ENCODE measurements at regions not wholly inside any gene's neighbourhood (a gene's known extent, or its start where the extent isn't known, plus 50 kb on each side); places are given as distances from the start of the nearest gene placed in this dataset.

DNA sequence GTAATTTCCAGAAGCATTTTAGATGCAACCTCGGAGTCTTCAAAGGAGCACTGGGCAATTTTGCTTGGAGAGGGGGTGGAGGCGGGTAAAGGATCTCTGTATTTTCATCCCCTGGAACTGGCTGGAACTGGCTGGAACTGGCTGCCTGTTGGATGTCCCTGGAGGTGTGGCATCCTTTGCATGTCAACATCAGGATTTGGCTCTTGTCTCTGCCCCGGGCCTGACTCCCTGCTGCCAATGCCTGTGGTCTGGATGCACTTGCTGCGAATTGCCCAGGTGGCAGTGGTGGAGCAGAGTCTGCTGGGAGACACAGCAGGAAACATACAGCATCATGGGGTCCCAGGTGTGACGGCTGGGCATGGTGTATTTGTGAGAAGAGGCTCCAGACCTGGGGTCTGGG is 391.3 kb downstream of the GADD45G start:
- H4K20me1 ChIP-seq (ENCODE audit: insufficient read depth, low read length), result no peaks in the 10 kb centered on the region
- no TSS peak for BruUV-seq (replicated peaks)
- H3K4me2 ChIP-seq (ENCODE audit: low read length), result no peak overlapping the region
- no peak overlapping the region for H3K27ac ChIP-seq (ENCODE audit: low read depth, low read length, poor library complexity, severe bottlenecking)
- no peaks in the 10 kb centered on the region for H3K79me2 ChIP-seq (ENCODE audit: insufficient read depth, low read depth, low read length)
- peaks cover 20% of the 10 kb centered on the region for H3K4me1 ChIP-seq (ENCODE audit: insufficient read depth, low read length, poor library complexity, severe bottlenecking)
- TF ChIP-seq EZH2phosphoT487 (IDR thresholded peaks at IDR 0.05; ENCODE audit: borderline replicate concordance, low read depth, low read length), result no peak
- TF ChIP-seq, protein P1, sequence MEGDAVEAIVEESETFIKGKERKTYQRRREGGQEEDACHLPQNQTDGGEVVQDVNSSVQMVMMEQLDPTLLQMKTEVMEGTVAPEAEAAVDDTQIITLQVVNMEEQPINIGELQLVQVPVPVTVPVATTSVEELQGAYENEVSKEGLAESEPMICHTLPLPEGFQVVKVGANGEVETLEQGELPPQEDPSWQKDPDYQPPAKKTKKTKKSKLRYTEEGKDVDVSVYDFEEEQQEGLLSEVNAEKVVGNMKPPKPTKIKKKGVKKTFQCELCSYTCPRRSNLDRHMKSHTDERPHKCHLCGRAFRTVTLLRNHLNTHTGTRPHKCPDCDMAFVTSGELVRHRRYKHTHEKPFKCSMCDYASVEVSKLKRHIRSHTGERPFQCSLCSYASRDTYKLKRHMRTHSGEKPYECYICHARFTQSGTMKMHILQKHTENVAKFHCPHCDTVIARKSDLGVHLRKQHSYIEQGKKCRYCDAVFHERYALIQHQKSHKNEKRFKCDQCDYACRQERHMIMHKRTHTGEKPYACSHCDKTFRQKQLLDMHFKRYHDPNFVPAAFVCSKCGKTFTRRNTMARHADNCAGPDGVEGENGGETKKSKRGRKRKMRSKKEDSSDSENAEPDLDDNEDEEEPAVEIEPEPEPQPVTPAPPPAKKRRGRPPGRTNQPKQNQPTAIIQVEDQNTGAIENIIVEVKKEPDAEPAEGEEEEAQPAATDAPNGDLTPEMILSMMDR (conservative IDR thresholded peaks at IDR 0.05; ENCODE audit: low read length), result no peak
- H2AFZ ChIP-seq (ENCODE audit: low read length), result no peak overlapping the region
- H3K36me3 ChIP-seq (ENCODE audit: insufficient read depth, low read length), result no peaks in the 10 kb centered on the region
- no peak for DNase-seq (ENCODE audit: low spot score)
- no peak overlapping the region for H3K4me3 ChIP-seq (ENCODE audit: low read depth, low read length, poor library complexity, severe bottlenecking)
- H3K9me3 ChIP-seq (ENCODE audit: low read length), result no peaks in the 10 kb centered on the region
- intact Hi-C loops (cut with micrococcal nuclease; ENCODE audit: unreplicated experiment), result loop anchor here (5.0 kb wide), 1 partner anchor 394 kb away; no protein-coding TSS in a partner anchor
- ChIA-PET CTCF (ENCODE audit: unreplicated experiment) (no interaction called here), POLR2A (no interaction called here)
- no peaks in the 10 kb centered on the region for H3K9me2 ChIP-seq (ENCODE audit: insufficient read depth, low read length)

DNA sequence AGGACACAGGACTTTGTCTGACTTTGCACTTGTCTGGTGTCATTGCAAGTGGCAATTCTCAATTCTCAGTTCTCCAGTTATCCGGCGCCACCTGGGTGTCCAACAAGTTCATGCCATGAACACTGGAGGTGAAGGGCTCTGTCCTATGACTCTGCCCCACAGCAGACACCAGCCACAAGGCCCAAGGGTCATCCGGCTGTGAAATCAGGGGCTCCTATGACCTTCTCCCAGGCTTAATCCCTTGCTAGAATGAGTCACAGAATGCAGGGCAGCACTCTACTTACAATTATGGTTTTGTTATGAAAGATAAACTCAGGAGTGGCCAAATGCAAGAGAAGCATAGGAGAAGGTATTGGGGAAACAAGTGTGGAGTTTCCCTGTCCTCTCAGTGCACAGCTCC is 392.0 kb downstream of the GADD45G start:
- intact Hi-C loops (cut with micrococcal nuclease; ENCODE audit: unreplicated experiment), result loop anchor here (5.0 kb wide), 1 partner anchor 394 kb away; no protein-coding TSS in a partner anchor
- Histone ChIP-seq H4K20me1 (ENCODE audit: insufficient read depth, low read length) (no peaks in the 10 kb centered on the region), H2AFZ (ENCODE audit: low read length) (no peak overlapping the region), H3K4me3 (ENCODE audit: low read depth, low read length, poor library complexity, severe bottlenecking) (no peak overlapping the region), H3K79me2 (ENCODE audit: insufficient read depth, low read depth, low read length) (no peaks in the 10 kb centered on the region), H3K36me3 (ENCODE audit: insufficient read depth, low read length) (no peaks in the 10 kb centered on the region), H3K4me1 (ENCODE audit: insufficient read depth, low read length, poor library complexity, severe bottlenecking) (peaks cover 20% of the 10 kb centered on the region), H3K4me2 (ENCODE audit: low read length) (no peak overlapping the region), H3K27ac (ENCODE audit: low read depth, low read length, poor library complexity, severe bottlenecking) (no peak overlapping the region), H3K9me3 (ENCODE audit: low read length) (no peaks in the 10 kb centered on the region), H3K9me2 (ENCODE audit: insufficient read depth, low read length) (no peaks in the 10 kb centered on the region)
- TF ChIP-seq EZH2phosphoT487 (IDR thresholded peaks at IDR 0.05; ENCODE audit: borderline replicate concordance, low read depth, low read length), result no peak
- TF ChIP-seq, protein P1 (conservative IDR thresholded peaks at IDR 0.05; ENCODE audit: low read length), result no peak
- CTCF ChIA-PET (ENCODE audit: unreplicated experiment), result no interaction called here
- no TSS peak for BruUV-seq (replicated peaks)
- DNase-seq (ENCODE audit: low spot score), result peak; percentile 14
- POLR2A ChIA-PET, result no interaction called here

DNA sequence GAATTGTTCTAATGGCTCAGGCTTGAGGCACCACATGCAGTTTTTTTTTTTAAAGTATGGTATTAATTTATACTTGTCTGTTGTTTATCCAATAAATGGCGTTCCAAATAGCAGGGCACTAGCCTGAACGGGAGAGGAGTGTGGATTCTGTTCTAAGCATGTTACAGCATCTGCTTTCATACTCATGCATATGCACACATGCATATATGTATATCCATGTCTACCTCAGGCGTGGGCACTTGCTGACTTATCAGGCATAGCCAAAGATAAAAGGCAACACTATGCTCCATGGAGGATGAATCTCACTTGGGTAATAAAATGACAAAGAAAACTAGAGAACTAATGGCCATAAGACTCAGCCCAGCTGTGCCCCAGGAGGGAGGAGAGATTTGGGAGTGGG is 393.8 kb downstream of the GADD45G start:
- Histone ChIP-seq H2AFZ (ENCODE audit: low read length) (no peak overlapping the region), H3K4me1 (ENCODE audit: insufficient read depth, low read length, poor library complexity, severe bottlenecking) (peaks cover 33% of the 10 kb centered on the region), H3K36me3 (ENCODE audit: insufficient read depth, low read length) (no peaks in the 10 kb centered on the region), H3K27ac (ENCODE audit: low read depth, low read length, poor library complexity, severe bottlenecking) (no peak overlapping the region), H3K9me2 (ENCODE audit: insufficient read depth, low read length) (no peaks in the 10 kb centered on the region), H4K20me1 (ENCODE audit: insufficient read depth, low read length) (no peaks in the 10 kb centered on the region), H3K9me3 (ENCODE audit: low read length) (no peaks in the 10 kb centered on the region), H3K4me3 (ENCODE audit: low read depth, low read length, poor library complexity, severe bottlenecking) (no peak overlapping the region), H3K4me2 (ENCODE audit: low read length) (no peak overlapping the region), H3K79me2 (ENCODE audit: insufficient read depth, low read depth, low read length) (no peaks in the 10 kb centered on the region)
- TF ChIP-seq, protein P1 (conservative IDR thresholded peaks at IDR 0.05; ENCODE audit: low read length), result no peak
- TF ChIP-seq EZH2phosphoT487 (IDR thresholded peaks at IDR 0.05; ENCODE audit: borderline replicate concordance, low read depth, low read length), result no peak
- ChIA-PET CTCF (ENCODE audit: unreplicated experiment) (no interaction called here), POLR2A (interaction anchor here (3.5 kb wide), 1 partner anchor 14 kb away, joined by 17 read pairs; no protein-coding TSS in a partner anchor)
- intact Hi-C loops (cut with micrococcal nuclease; ENCODE audit: unreplicated experiment), result loop anchor here (5.0 kb wide), 1 partner anchor 396 kb away; no protein-coding TSS in a partner anchor
- DNase-seq (ENCODE audit: low spot score), result no peak
- BruUV-seq (replicated peaks), result no TSS peak

Data from OCI-LY7 (cell line).